HG02970 (cell line): ENCODE measurements at regions not wholly inside any gene's neighbourhood (a gene's known extent, or its start where the extent isn't known, plus 50 kb on each side); places are given as distances from the start of the nearest gene placed in this dataset.

ENCODE experiments used
- ATAC-seq: cut with Tn5 transposase; IDR thresholded peaks from one replicate; pipeline ENCODE4 v1.9.1; 2021; ENCODE audit warnings: mild to moderate bottlenecking, moderate library complexity, moderate number of reproducible peaks; ENCODE audit not compliant: unreplicated experiment, low FRiP score

GRCh38 chr3:180184816-180185215, 148.1 kb upstream of the PEX5L start:
- no peak for ATAC-seq

- no peak for ATAC-seq
Observed at GRCh38 chr3:180185650-180186049, 148.9 kb upstream of the PEX5L start.

- peak; percentile 72 for ATAC-seq
Observed at GRCh38 chr3:180188512-180189309, 152.0 kb upstream of the PEX5L start.

GRCh38 chr3:180189310-180189648, 152.5 kb upstream of the PEX5L start:
- peak; percentile 23 for ATAC-seq

- ATAC-seq, result no peak
Observed at GRCh38 chr3:180196658-180197057, 159.9 kb upstream of the PEX5L start.

- ATAC-seq, result no peak
Observed at GRCh38 chr3:180199417-180199995, 162.8 kb upstream of the PEX5L start.

GRCh38 chr3:180215866-180216265, 179.1 kb upstream of the PEX5L start:
- no peak for ATAC-seq

- no peak for ATAC-seq
Observed at GRCh38 chr3:180223268-180223667, 186.5 kb upstream of the PEX5L start.

GRCh38 chr3:180229113-180229512, 192.4 kb upstream of the PEX5L start:
- no peak for ATAC-seq

- ATAC-seq, result no peak
Observed at GRCh38 chr3:180239939-180240338, 203.2 kb upstream of the PEX5L start.

- ATAC-seq, result no peak
Observed at GRCh38 chr3:180246688-180247195, 210.0 kb upstream of the PEX5L start.

GRCh38 chr3:180250172-180250571, 213.4 kb upstream of the PEX5L start:
- ATAC-seq, result no peak

- ATAC-seq, result no peak
Observed at GRCh38 chr3:180252683-180253082, 215.9 kb upstream of the PEX5L start.

- no peak for ATAC-seq
Observed at GRCh38 chr3:180253283-180253682, 216.5 kb upstream of the PEX5L start.

GRCh38 chr3:180264479-180264878, 227.7 kb upstream of the PEX5L start:
- no peak for ATAC-seq

GRCh38 chr3:180265551-180265950, 228.8 kb upstream of the PEX5L start:
- ATAC-seq, result no peak

GRCh38 chr3:180267202-180267843, 230.6 kb upstream of the PEX5L start:
- peak; percentile 97 for ATAC-seq

GRCh38 chr3:180274536-180274935, 237.8 kb upstream of the PEX5L start:
- no peak for ATAC-seq

- ATAC-seq, result no peak
Observed at GRCh38 chr3:180275176-180275575, 238.4 kb upstream of the PEX5L start.

- no peak for ATAC-seq
Observed at GRCh38 chr3:180277041-180277440, 240.3 kb upstream of the PEX5L start.

- ATAC-seq, result peak; percentile 83
Observed at GRCh38 chr3:180278583-180279188, 241.9 kb upstream of the PEX5L start.
